HepG2 (cell line): ENCODE measurements at regions not wholly inside any gene's neighbourhood (a gene's known extent, or its start where the extent isn't known, plus 50 kb on each side); places are given as distances from the start of the nearest gene placed in this dataset.

Experiments used
- ATAC-seq: fragments of 200-7000 bp; cut with Tn5 transposase; 3 replicates; pipeline ENCODE4 v1.9.1; 2020; ENCODE audit warnings: mild to moderate bottlenecking, moderate library complexity
- BruUV-seq: library from RNA; stranded (reverse); fragments of 400-500 nt; replicated peaks from 2 replicates; lab custom pipeline; 2021; lab: Mats Ljungman, UMichigan
- CTCF ChIA-PET: fragments of 300-600 bp; formaldehyde crosslinking; extraction: SDS; loops from one replicate; lab custom pipeline; 2021; ENCODE audit warnings: low total read pairs, inconsistent platforms, low intra/inter-chr PET ratio; lab: Yijun Ruan, JAX
- POLR2A ChIA-PET: fragments of 350-600 bp; sonication (Branson Sonifier 250); formaldehyde crosslinking; loops from one replicate; lab custom pipeline; 2020; ENCODE audit warnings: antibody characterized with exemption, inconsistent platforms; lab: Yijun Ruan, JAX
- DNase-seq: peaks from one replicate; pipeline ENCODE4 v3.0.0-alpha.2; 2015; ENCODE audit warnings: low spot score
- FAIRE-seq: peaks from 3 replicates; lab custom pipeline; 2011; peaks lifted over from hg19 to GRCh38; lab: Jason Lieb, UNC
- H2AFZ ChIP-seq: one replicate; pipeline ENCODE4 v1.6.1; 2011; ENCODE audit warnings: low read length, inconsistent platforms
- H3K27ac ChIP-seq: fragments of 300-600 bp; 3 replicates; pipeline ENCODE4 v1.8.0; 2011; ENCODE audit warnings: mixed run types, mild to moderate bottlenecking, mixed read lengths, low read length, inconsistent platforms; ENCODE audit not compliant: insufficient read depth; ENCODE audit errors: extremely low read length
- H3K27me3 ChIP-seq, 2 experiments: fragments of 200-600 bp in 1 of 2; 2 replicates in 1 of 2; 3 replicates in 1 of 2; pipeline versions ENCODE4 v1.6.0 to v1.8.0; 2011; ENCODE audit warnings: low read length in 2 of 2, mild to moderate bottlenecking in 2 of 2, moderate library complexity in 2 of 2, inconsistent platforms in 1 of 2; ENCODE audit not compliant: insufficient read depth in 2 of 2, control insufficient read depth in 1 of 2
- H3K36me3 ChIP-seq, 2 experiments: fragments of 200-600 bp in 1 of 2; replicated peaks in 1 of 2; 2 replicates in 1 of 2; 3 replicates in 1 of 2; pipeline versions ENCODE4 v1.5.1 to v1.8.0; 2011; ENCODE audit warnings: low read length in 2 of 2, inconsistent platforms in 1 of 2; ENCODE audit not compliant: insufficient read depth in 2 of 2, control insufficient read depth in 1 of 2
- H3K4me1 ChIP-seq: 2 replicates; pipeline ENCODE4 v1.5.1; 2012; ENCODE audit warnings: low read length, inconsistent platforms; ENCODE audit not compliant: insufficient read depth
- H3K4me2 ChIP-seq: 2 replicates; pipeline ENCODE4 v1.6.0; 2011; ENCODE audit warnings: low read depth, low read length, inconsistent platforms
- H3K4me3 ChIP-seq, 3 experiments: fragments of 200-600 bp in 1 of 3; sonication (generic), shearing (Covaris generic) in 1 of 3; replicated peaks in 1 of 3; 2 replicates each; pipeline ENCODE4 v1.5.1; 2011 to 2016; ENCODE audit warnings: low read length in 3 of 3, inconsistent platforms in 2 of 3, low read depth in 2 of 3, mild to moderate bottlenecking in 2 of 3, control low read depth in 1 of 3, mixed read lengths in 1 of 3; ENCODE audit not compliant: insufficient read depth in 1 of 3
- H3K79me2 ChIP-seq: one replicate; pipeline ENCODE4 v1.6.1; 2011; ENCODE audit warnings: low read length, inconsistent platforms; ENCODE audit not compliant: insufficient read depth
- H3K9ac ChIP-seq: 2 replicates; pipeline ENCODE4 v1.6.0; 2011; ENCODE audit warnings: mild to moderate bottlenecking, low read depth, low read length, inconsistent platforms; ENCODE audit not compliant: insufficient read depth
- H3K9me3 ChIP-seq: 2 replicates; pipeline ENCODE4 v1.5.1; 2012; ENCODE audit warnings: mild to moderate bottlenecking, low read length
- H4K20me1 ChIP-seq: 2 replicates; pipeline ENCODE4 v1.6.0; 2011; ENCODE audit warnings: inconsistent platforms, mild to moderate bottlenecking, low read length, moderate library complexity; ENCODE audit not compliant: insufficient read depth
- EED ChIP-seq: sonication (generic); formaldehyde crosslinking; IDR thresholded peaks from 2 replicates; pipeline ENCODE4 v1.5.0; 2020; ENCODE audit warnings: mild to moderate bottlenecking, missing genetic modification reagents
- SMC3 ChIP-seq: IDR thresholded peaks from 2 replicates; pipeline ENCODE4 v1.6.1; 2011; ENCODE audit warnings: low read length, improper control_type of control experiment
- ZZZ3 ChIP-seq: sonication (generic); formaldehyde crosslinking; IDR thresholded peaks from 2 replicates; pipeline ENCODE4 v1.4.0; 2020; ENCODE audit warnings: missing genetic modification reagents, mild to moderate bottlenecking, borderline replicate concordance
- WGBS: methylation state at CpG from one replicate; pipeline ENCODE4 v1.1.6; 2017; ENCODE audit warnings: low lambda C conversion rate; 5-methylcytosine and 5-hydroxymethylcytosine counted together
- in situ Hi-C: cut with HindIII; loops from 2 replicates; pipeline ENCODE4 v1.10.0; 2017; ENCODE audit warnings: low pct_unique_long_range_greater_than_20kb; ENCODE audit not compliant: extremely low pct_ligation_motif_present
- intact Hi-C: fragments of 100-400 bp; cut with micrococcal nuclease; formaldehyde crosslinking; loops from one replicate; pipeline ENCODE4 v1.10.0; 2022; ENCODE audit not compliant: unreplicated experiment
- TF ChIP-seq, protein P1 (sequence below): sonication (generic); formaldehyde crosslinking; IDR thresholded peaks from 2 replicates; pipeline ENCODE4 v1.4.0; 2020; ENCODE audit warnings: mild to moderate bottlenecking, missing genetic modification reagents
- TF ChIP-seq, protein P2 (sequence below): IDR thresholded peaks from 2 replicates; pipeline ENCODE4 v1.6.1; 2016; ENCODE audit warnings: low read depth, missing genetic modification reagents, missing compliant biosample characterization

DNA sequence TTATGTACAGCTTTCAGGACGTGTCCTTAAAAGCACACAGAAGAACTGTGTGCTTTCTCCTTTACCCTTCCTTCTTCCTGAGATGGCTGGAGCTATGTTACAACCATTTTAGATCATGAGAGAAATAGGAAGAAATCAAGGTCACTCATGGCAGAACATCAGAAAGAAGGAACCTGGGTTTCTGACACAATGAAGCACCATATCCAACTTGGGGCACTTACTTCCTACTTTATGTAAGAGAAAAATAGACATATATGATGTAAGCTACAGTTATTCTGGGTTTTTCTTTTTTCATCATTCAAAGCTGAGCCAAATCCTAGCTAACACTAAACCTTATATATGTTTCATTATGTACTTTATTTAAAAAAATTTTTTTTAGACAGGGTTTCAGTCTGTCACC, 79.5 kb downstream of the FAM161A start:
- intact Hi-C loops, result no loop called here
- WGBS, result 6% methylated on average over 1 of the region's 1 CpG
- no peaks in the 10 kb centered on the region for H3K4me1 ChIP-seq
- DNase-seq (no peak), ATAC-seq (no peak), FAIRE-seq (no peak)
- no peak overlapping the region for H2AFZ ChIP-seq
- ChIA-PET POLR2A (interaction anchor here (2.0 kb wide), 1 partner anchor 10 kb away, joined by 5 read pairs; no protein-coding TSS in a partner anchor), CTCF (no interaction called here)
- no peaks in the 10 kb centered on the region for H4K20me1 ChIP-seq
- H3K4me3 ChIP-seq, result no peak overlapping the region
- no peak overlapping the region for H3K4me2 ChIP-seq
- in situ Hi-C loops, result no loop called here
- no peaks in the 10 kb centered on the region for H3K79me2 ChIP-seq
- no peaks in the 10 kb centered on the region for H3K9me3 ChIP-seq
- H3K27me3 ChIP-seq, result peaks cover 0 to 13% of the 10 kb centered on the region in 2 experiments; a peak in 2 of 5 replicates
- no peaks in the 10 kb centered on the region for H3K36me3 ChIP-seq
- H3K27ac ChIP-seq, result no peak overlapping the region
- TF ChIP-seq ZZZ3 (CRISPR knock-in tag) (no peak), SMC3 (no peak), EED (CRISPR knock-in tag) (no peak)
- TF ChIP-seq, protein P1, sequence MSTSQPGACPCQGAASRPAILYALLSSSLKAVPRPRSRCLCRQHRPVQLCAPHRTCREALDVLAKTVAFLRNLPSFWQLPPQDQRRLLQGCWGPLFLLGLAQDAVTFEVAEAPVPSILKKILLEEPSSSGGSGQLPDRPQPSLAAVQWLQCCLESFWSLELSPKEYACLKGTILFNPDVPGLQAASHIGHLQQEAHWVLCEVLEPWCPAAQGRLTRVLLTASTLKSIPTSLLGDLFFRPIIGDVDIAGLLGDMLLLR (CRISPR knock-in tag), result no peak
- TF ChIP-seq, protein P2, sequence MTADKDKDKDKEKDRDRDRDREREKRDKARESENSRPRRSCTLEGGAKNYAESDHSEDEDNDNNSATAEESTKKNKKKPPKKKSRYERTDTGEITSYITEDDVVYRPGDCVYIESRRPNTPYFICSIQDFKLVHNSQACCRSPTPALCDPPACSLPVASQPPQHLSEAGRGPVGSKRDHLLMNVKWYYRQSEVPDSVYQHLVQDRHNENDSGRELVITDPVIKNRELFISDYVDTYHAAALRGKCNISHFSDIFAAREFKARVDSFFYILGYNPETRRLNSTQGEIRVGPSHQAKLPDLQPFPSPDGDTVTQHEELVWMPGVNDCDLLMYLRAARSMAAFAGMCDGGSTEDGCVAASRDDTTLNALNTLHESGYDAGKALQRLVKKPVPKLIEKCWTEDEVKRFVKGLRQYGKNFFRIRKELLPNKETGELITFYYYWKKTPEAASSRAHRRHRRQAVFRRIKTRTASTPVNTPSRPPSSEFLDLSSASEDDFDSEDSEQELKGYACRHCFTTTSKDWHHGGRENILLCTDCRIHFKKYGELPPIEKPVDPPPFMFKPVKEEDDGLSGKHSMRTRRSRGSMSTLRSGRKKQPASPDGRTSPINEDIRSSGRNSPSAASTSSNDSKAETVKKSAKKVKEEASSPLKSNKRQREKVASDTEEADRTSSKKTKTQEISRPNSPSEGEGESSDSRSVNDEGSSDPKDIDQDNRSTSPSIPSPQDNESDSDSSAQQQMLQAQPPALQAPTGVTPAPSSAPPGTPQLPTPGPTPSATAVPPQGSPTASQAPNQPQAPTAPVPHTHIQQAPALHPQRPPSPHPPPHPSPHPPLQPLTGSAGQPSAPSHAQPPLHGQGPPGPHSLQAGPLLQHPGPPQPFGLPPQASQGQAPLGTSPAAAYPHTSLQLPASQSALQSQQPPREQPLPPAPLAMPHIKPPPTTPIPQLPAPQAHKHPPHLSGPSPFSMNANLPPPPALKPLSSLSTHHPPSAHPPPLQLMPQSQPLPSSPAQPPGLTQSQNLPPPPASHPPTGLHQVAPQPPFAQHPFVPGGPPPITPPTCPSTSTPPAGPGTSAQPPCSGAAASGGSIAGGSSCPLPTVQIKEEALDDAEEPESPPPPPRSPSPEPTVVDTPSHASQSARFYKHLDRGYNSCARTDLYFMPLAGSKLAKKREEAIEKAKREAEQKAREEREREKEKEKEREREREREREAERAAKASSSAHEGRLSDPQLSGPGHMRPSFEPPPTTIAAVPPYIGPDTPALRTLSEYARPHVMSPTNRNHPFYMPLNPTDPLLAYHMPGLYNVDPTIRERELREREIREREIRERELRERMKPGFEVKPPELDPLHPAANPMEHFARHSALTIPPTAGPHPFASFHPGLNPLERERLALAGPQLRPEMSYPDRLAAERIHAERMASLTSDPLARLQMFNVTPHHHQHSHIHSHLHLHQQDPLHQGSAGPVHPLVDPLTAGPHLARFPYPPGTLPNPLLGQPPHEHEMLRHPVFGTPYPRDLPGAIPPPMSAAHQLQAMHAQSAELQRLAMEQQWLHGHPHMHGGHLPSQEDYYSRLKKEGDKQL (CRISPR knock-in tag), result no peak
- no TSS peak for BruUV-seq
- no peak overlapping the region for H3K9ac ChIP-seq
